ENCODE measurements at regions not wholly inside any gene's neighbourhood (a gene's known extent, or its start where the extent isn't known, plus 50 kb on each side); places are given as distances from the start of the nearest gene placed in this dataset.

- TF ChIP-seq, protein P1, sequence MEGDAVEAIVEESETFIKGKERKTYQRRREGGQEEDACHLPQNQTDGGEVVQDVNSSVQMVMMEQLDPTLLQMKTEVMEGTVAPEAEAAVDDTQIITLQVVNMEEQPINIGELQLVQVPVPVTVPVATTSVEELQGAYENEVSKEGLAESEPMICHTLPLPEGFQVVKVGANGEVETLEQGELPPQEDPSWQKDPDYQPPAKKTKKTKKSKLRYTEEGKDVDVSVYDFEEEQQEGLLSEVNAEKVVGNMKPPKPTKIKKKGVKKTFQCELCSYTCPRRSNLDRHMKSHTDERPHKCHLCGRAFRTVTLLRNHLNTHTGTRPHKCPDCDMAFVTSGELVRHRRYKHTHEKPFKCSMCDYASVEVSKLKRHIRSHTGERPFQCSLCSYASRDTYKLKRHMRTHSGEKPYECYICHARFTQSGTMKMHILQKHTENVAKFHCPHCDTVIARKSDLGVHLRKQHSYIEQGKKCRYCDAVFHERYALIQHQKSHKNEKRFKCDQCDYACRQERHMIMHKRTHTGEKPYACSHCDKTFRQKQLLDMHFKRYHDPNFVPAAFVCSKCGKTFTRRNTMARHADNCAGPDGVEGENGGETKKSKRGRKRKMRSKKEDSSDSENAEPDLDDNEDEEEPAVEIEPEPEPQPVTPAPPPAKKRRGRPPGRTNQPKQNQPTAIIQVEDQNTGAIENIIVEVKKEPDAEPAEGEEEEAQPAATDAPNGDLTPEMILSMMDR (IDR thresholded peaks at IDR 0.05 in 2 of 3, conservative IDR thresholded peaks at IDR 0.05 in 1 of 3; ENCODE audit: borderline replicate concordance in 1 of 3, insufficient read depth in 1 of 3, low read depth in 2 of 3, low read length in 2 of 3) = no peak
- TF ChIP-seq, protein P2, sequence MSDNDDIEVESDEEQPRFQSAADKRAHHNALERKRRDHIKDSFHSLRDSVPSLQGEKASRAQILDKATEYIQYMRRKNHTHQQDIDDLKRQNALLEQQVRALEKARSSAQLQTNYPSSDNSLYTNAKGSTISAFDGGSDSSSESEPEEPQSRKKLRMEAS (IDR thresholded peaks at IDR 0.05) = no peak
- TF ChIP-seq POLR2A (IDR thresholded peaks at IDR 0.05; ENCODE audit: borderline replicate concordance, extremely low read depth, insufficient read depth, insufficient read length) (no peak), SIN3A (IDR thresholded peaks at IDR 0.05; ENCODE audit: low read depth) (no peak), POLR2AphosphoS5 (IDR thresholded peaks at IDR 0.05; ENCODE audit: low read depth, low read length) (no peak), SRF (IDR thresholded peaks at IDR 0.05; ENCODE audit: low read depth) (no peak), EZH2 (IDR thresholded peaks at IDR 0.05) (no peak), EZH2phosphoT487 (IDR thresholded peaks at IDR 0.05; ENCODE audit: borderline replicate concordance) (no peak)
These were observed 1408.4 kb downstream of the PCDH7 start for GRCh38 chr4:32128549-32128948.

Data from HCT116 (cell line).